Mucosa of gallbladder (tissue), 1 donor: ENCODE measurements at regions not wholly inside any gene's neighbourhood (a gene's known extent, or its start where the extent isn't known, plus 50 kb on each side); places are given as distances from the start of the nearest gene placed in this dataset.
"Not testable (repeated sequence)": the region's sequence is repeated elsewhere in the genome, so short reads cannot be mapped to it uniquely, and the experiment has no call there.

ENCODE experiments used
- DNase-seq: peaks from one replicate; pipeline ENCODE4 v3.0.0-alpha.2; 2020; ENCODE audit warnings: low spot score
- donor health status: DM: no; HTN: no; CAD: no.

GRCh38 chr3:103167850-103168249 lies 733.0 kb downstream of the ZPLD1 start:
- DNase-seq, result no peak

- no peak for DNase-seq
Observed at GRCh38 chr3:103169289-103169688, 734.5 kb downstream of the ZPLD1 start.

GRCh38 chr3:103170651-103171050 lies 735.8 kb downstream of the ZPLD1 start:
- DNase-seq, result no peak

- no peak for DNase-seq
Observed at GRCh38 chr3:103173940-103174339, 739.1 kb downstream of the ZPLD1 start.

GRCh38 chr3:103181160-103181559 lies 746.3 kb downstream of the ZPLD1 start:
- DNase-seq, result no peak

DNA sequence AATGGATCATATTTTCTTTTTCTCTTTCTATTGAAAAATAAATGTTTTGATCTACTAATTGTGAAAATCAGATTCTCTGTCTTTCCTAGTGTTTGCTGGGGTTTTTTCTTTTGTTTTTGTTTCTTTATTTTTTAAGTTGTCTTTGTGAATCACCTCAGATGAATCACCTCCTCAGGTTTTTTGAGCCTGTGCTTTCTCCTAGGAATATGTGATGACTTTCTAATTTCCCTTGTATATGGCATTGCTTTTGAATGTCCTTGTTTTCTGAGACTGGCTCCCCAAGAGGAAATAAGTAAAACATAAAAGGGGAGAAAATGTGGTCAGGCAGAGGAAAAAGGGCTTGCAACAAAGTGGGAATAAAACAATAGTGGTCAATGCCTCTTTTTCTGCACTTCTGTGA lies 750.0 kb downstream of the ZPLD1 start:
- no peak for DNase-seq

DNA sequence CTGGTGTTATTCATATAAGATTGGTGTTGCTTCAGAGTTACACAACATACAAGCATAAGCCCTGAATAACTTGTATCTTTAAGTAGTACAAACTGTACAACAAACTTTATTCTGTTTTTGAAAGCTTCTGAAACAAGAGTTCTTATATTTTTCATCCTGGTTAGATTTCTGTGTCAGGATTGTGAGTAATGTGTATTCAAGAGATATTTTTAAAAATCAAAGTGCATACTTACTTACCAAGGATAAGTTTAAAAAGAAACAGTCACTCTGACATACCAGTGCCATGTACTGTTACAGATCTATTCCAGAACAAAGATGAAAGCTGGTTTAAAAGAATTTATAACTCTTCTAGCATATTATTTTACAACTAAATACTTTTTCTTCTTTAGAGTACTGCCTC lies 755.1 kb downstream of the ZPLD1 start:
- no peak for DNase-seq

GRCh38 chr3:103195216-103195615 lies 760.4 kb downstream of the ZPLD1 start:
- no peak for DNase-seq

DNA sequence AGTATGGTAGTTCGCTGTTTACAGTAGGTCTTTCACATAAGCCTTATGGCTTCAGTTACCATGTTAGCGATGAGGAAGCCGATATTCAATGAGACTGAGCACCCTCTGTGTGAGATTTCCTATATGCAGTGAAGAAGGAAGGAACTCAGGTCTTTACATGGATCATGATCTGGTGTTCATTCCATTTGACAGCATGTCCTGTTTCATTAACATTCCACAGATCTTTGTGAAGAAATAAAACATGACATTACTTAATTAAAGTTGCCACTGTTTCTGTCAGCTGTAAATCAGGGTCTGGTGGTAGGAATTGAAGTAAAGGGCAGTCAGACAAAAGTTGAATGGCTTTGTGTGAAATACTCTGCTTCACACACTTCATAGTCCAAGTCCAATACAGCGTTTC lies 768.6 kb downstream of the ZPLD1 start:
- no peak for DNase-seq

DNA sequence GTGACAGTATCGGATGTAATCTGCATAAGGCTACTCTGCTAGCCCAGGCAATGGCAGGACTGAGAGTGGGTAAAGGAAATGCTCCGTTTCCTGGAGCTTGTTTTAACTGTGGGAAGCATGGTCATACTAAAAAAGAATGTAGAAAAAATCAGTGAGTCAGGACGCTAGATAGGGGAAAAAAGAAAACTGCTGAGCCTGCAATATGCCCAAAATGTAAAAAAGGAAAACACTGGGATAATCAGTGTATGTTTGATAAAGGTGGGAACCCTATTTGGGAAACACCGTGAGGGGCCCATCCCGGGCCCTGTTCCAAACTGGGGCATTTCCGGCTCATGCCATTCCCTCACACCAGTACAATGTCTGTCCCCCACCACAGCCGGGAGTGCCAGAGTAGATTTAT lies 775.8 kb downstream of the ZPLD1 start:
- DNase-seq, result no peak

DNA sequence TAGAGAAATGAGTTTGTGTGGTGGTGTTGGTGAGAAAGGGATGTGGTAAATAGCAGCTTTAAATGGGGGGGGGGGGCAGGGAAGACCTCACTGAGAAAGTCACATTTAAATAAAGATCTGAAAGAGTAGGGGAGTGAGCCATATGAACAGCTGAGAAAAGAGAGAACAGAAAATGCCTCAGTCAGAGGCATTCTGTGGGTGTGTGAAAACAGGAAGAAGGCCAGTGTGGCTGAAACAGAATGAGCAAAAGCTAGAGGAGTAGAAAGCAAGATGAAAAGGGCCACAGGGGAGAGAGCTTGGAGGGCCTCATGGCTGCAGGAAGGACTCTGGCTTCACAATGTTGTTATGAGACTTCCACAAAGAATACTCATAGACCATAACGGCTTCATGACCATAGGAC lies 783.3 kb downstream of the ZPLD1 start:
- DNase-seq, result no peak

GRCh38 chr3:103218793-103219192 lies 784.0 kb downstream of the ZPLD1 start:
- no peak for DNase-seq

GRCh38 chr3:103227651-103228050 lies 792.8 kb downstream of the ZPLD1 start:
- DNase-seq, result no peak

DNA sequence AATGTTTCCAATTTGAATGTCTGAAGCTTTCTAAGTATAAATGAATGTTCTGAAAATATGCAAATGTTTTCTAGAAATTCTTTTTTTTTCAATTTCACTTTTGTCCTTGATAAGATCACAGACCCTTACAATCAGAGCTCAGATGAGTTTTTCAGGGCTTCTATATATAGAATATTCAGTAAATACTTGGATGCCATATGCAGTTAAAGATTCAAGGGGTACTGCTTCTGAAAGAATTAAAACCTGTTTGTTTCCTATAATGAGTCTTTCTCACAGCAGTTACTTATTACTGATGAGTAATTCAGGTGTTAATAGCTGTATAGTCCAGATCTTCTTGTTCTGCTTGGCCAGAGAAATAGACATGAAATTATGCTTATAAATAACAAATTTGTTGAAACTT lies 812.6 kb downstream of the ZPLD1 start:
- no peak for DNase-seq

- DNase-seq, result not testable (repeated sequence)
Observed at GRCh38 chr3:103254827-103255226, 820.0 kb downstream of the ZPLD1 start.

GRCh38 chr3:103269287-103269686 lies 834.5 kb downstream of the ZPLD1 start:
- no peak for DNase-seq

GRCh38 chr3:103271575-103271974 lies 836.8 kb downstream of the ZPLD1 start:
- DNase-seq, result no peak

- no peak for DNase-seq
Observed at GRCh38 chr3:103295974-103296570, 861.3 kb downstream of the ZPLD1 start.

- not testable (repeated sequence) for DNase-seq
Observed at GRCh38 chr3:103297502-103297901, 862.7 kb downstream of the ZPLD1 start.

- no peak for DNase-seq
Observed at GRCh38 chr3:103306104-103306503, 871.3 kb downstream of the ZPLD1 start.

- DNase-seq, result no peak
Observed at GRCh38 chr3:103308921-103309320, 874.1 kb downstream of the ZPLD1 start.

DNA sequence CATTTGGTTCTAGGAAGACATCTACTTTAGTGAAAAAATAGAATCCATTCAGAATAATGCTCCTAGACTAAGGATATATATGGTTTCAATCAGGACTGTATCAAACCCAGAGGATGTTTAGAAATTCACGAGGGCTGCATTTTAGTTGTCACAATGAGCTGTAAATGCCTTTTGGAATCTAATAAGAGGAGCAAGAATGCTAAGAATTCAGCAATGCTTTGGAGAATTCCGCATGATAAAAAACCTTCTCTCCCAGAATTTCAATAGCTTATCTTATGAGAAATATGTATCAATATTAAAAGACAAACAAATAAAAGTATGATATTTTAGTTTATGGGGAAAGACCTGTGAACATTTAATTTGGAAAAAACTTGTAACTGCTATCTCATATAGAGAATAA lies 885.1 kb downstream of the ZPLD1 start:
- DNase-seq, result no peak

DNA sequence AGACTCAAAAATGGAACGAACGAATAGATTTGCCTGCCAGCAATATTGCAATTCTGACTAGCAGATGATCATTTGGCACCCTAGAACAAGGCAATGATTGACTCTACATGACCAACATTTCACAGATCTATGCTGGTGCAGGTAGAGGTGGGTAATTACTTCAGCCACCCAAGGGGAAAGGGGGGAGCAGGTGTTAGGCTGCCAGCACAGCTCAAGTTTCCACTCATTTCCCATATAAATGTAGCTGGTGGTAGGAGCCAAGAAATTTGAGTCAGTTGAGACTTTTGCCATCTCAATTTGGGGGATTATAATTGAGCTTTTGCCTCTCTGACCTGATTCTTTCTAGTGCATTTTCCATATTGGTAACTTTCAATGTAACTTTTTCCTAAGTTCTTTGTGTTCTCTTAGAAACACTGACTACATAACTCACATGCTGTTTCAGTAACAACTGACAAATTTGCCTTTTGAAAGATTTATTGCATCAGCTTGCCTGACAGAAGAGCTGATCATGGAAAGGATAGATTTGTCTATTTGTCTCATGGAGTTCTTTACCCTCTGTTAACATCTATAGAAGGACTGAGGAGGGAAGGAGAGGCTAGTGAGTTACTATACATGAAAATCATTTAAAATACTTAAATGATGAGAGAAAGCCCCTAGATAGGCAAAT lies 902.5 kb downstream of the ZPLD1 start:
- DNase-seq, result no peak

DNA sequence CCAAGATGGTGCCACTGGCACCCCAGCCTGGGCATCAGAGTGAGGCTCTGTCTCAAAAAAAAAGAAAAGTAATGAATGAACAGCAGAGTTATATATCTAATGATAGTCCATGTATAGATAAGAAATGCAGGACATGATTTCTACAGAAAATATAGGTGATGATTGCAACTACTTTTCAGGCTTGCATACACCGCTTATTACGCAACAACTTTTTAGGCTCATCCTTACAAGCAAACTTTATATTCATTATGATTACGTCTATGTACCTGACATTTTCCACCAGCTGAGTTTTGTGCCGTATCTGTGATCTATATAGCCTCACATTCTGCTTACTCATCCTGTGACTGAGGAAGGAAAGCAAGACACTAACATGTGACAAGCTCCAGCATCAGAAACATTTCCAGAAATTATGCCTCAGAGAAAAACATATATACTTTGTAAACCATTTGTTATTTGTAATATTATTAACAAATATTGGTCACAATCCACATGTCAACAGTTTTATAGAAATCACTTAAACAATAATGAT lies 906.3 kb downstream of the ZPLD1 start:
- no peak for DNase-seq
